ENCODE measurements at regions not wholly inside any gene's neighbourhood (a gene's known extent, or its start where the extent isn't known, plus 50 kb on each side); places are given as distances from the start of the nearest gene placed in this dataset.

GRCh38 chr6:88558981-88559380 lies 392.8 kb upstream of the CNR1 start:
- DNase-seq (ENCODE audit: low read depth in 2 of 2): no peak

GRCh38 chr6:88556663-88557062 lies 390.5 kb upstream of the CNR1 start:
- DNase-seq (ENCODE audit: low read depth in 2 of 2): no peak

GRCh38 chr6:88548891-88549505 lies 382.9 kb upstream of the CNR1 start:
- no peak for DNase-seq (ENCODE audit: low read depth in 2 of 2)

- no peak for DNase-seq (ENCODE audit: low read depth in 2 of 2)
Observed at GRCh38 chr6:88547768-88548167, 381.6 kb upstream of the CNR1 start.

- DNase-seq (ENCODE audit: low read depth in 2 of 2): no peak
Observed at GRCh38 chr6:88545991-88546390, 379.8 kb upstream of the CNR1 start.

- no peak for DNase-seq (ENCODE audit: low read depth in 2 of 2)
Observed at GRCh38 chr6:88544986-88545612, 379.0 kb upstream of the CNR1 start.

- no peak for DNase-seq (ENCODE audit: low read depth in 2 of 2)
Observed at GRCh38 chr6:88539295-88539764, 373.2 kb upstream of the CNR1 start.

GRCh38 chr6:88538840-88539239 lies 372.7 kb upstream of the CNR1 start:
- DNase-seq (ENCODE audit: low read depth in 2 of 2): no peak

- DNase-seq (ENCODE audit: low read depth in 2 of 2): no peak
Observed at GRCh38 chr6:88538130-88538706, 372.1 kb upstream of the CNR1 start.

GRCh38 chr6:88536071-88536625 lies 370.0 kb upstream of the CNR1 start:
- DNase-seq (ENCODE audit: low read depth in 2 of 2): no peak

GRCh38 chr6:88535306-88535705 lies 369.2 kb upstream of the CNR1 start:
- DNase-seq (ENCODE audit: low read depth in 2 of 2): no peak

- DNase-seq (ENCODE audit: low read depth in 2 of 2): no peak
Observed at GRCh38 chr6:88532241-88532860, 366.2 kb upstream of the CNR1 start.

- no peak for DNase-seq (ENCODE audit: low read depth in 2 of 2)
Observed at GRCh38 chr6:88529726-88530125, 363.6 kb upstream of the CNR1 start.

GRCh38 chr6:88520445-88520844 lies 354.3 kb upstream of the CNR1 start:
- no peak for DNase-seq (ENCODE audit: low read depth in 2 of 2)

- no peak for DNase-seq (ENCODE audit: low read depth in 2 of 2)
Observed at GRCh38 chr6:88520017-88520338, 353.8 kb upstream of the CNR1 start.

GRCh38 chr6:88519301-88520016 lies 353.3 kb upstream of the CNR1 start:
- DNase-seq (ENCODE audit: low read depth in 2 of 2): no peak

- DNase-seq (ENCODE audit: low read depth in 2 of 2): no peak
Observed at GRCh38 chr6:88517737-88518136, 351.6 kb upstream of the CNR1 start.

GRCh38 chr6:88513920-88514319 lies 347.8 kb upstream of the CNR1 start:
- DNase-seq (ENCODE audit: low read depth in 2 of 2): no peak

- no peak for DNase-seq (ENCODE audit: low read depth in 2 of 2)
Observed at GRCh38 chr6:88513471-88513870, 347.3 kb upstream of the CNR1 start.

- no peak for DNase-seq (ENCODE audit: low read depth in 2 of 2)
Observed at GRCh38 chr6:88512951-88513350, 346.8 kb upstream of the CNR1 start.

GRCh38 chr6:88502391-88502790 lies 336.2 kb upstream of the CNR1 start:
- no peak for DNase-seq (ENCODE audit: low read depth in 2 of 2)

Measured in fibroblast of skin of left quadriceps (primary cell).